HL-60 (cell line): ENCODE measurements at regions not wholly inside any gene's neighbourhood (a gene's known extent, or its start where the extent isn't known, plus 50 kb on each side); places are given as distances from the start of the nearest gene placed in this dataset.

Experiments
- CTCF ChIP-seq: IDR thresholded peaks from one replicate; pipeline ENCODE4 v1.5.1; 2011; ENCODE audit warnings: low read length, control low read depth, inconsistent platforms; ENCODE audit not compliant: insufficient read depth
- REST ChIP-seq: IDR thresholded peaks from 2 replicates; pipeline ENCODE4 v1.6.1; 2012; ENCODE audit warnings: low read depth; ENCODE audit not compliant: insufficient replicate concordance

- TF ChIP-seq CTCF (no peak), REST (no peak)
Observed at GRCh38 chr3:31295150-31295765, 237.5 kb upstream of the STT3B start.
